Thyroid gland (tissue), 4 donors: ENCODE measurements at regions not wholly inside any gene's neighbourhood (a gene's known extent, or its start where the extent isn't known, plus 50 kb on each side); places are given as distances from the start of the nearest gene placed in this dataset.

Experiments used
- POLR2A ChIP-seq, 2 donors: fragments of 450-650 bp; IDR thresholded peaks; one replicate each; pipeline ENCODE4 v1.6.1; 2017; ENCODE audit warnings: antibody characterized with exemption in 2 of 2, mild to moderate bottlenecking in 2 of 2, moderate library complexity in 1 of 2
- TF ChIP-seq, protein P1 (sequence below), 6 experiments: fragments of 200-600 bp in 3 of 6; fragments of 450-650 bp in 3 of 6; sonication (generic) in 3 of 6; IDR thresholded peaks; one replicate each; pipeline ENCODE4 v1.5.1; 2016 to 2019; ENCODE audit warnings: antibody characterized with exemption in 6 of 6, mild to moderate bottlenecking in 2 of 6, inconsistent platforms in 1 of 6, moderate library complexity in 1 of 6

DNA sequence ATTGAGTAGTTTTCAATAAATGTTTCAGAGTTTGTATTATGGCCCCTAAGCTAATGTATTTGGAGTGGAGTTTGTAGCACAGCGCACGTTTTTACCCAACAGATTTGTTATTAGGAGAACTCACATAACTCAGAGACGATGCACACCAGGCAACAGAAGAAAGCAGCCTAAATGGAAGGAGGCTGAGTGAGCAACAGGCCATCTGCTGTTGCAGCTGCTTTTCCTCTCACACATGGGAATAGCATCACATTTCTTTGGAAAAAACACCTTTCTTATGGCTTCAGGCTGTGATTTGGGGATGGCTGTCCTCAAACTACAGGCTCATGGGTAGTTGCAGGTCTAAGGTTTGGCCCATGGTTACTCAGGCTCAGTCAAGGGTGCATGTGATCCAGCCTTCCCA is 469.3 kb upstream of the MCTP2 start:
- TF ChIP-seq, protein P1, sequence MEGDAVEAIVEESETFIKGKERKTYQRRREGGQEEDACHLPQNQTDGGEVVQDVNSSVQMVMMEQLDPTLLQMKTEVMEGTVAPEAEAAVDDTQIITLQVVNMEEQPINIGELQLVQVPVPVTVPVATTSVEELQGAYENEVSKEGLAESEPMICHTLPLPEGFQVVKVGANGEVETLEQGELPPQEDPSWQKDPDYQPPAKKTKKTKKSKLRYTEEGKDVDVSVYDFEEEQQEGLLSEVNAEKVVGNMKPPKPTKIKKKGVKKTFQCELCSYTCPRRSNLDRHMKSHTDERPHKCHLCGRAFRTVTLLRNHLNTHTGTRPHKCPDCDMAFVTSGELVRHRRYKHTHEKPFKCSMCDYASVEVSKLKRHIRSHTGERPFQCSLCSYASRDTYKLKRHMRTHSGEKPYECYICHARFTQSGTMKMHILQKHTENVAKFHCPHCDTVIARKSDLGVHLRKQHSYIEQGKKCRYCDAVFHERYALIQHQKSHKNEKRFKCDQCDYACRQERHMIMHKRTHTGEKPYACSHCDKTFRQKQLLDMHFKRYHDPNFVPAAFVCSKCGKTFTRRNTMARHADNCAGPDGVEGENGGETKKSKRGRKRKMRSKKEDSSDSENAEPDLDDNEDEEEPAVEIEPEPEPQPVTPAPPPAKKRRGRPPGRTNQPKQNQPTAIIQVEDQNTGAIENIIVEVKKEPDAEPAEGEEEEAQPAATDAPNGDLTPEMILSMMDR (IDR thresholded peaks at IDR 0.05), result no peak
- TF ChIP-seq POLR2A (IDR thresholded peaks at IDR 0.05), result no peak
